NCI-H146 (cell line): ENCODE measurements at regions not wholly inside any gene's neighbourhood (a gene's known extent, or its start where the extent isn't known, plus 50 kb on each side); places are given as distances from the start of the nearest gene placed in this dataset.
A peak's percentile ranks its signal among the peaks of the same experiment; 100 is the strongest.
"Not testable (repeated sequence)": the region's sequence is repeated elsewhere in the genome, so short reads cannot be mapped to it uniquely, and the experiment has no call there.

Experiments
- DNase-seq: peaks from one replicate; lab custom pipeline; 2025; lab: John Stamatoyannopoulos, UW

GRCh38 chrX:94612140-94612539 is 938.1 kb downstream of the FAM133A start:
- no peak for DNase-seq

- DNase-seq, result no peak
Observed at GRCh38 chrX:94633237-94633636, 959.2 kb downstream of the FAM133A start.

GRCh38 chrX:94635003-94635402 is 961.0 kb downstream of the FAM133A start:
- no peak for DNase-seq

GRCh38 chrX:94645726-94646125 is 971.7 kb downstream of the FAM133A start:
- no peak for DNase-seq

GRCh38 chrX:94655180-94655579 is 981.2 kb downstream of the FAM133A start:
- DNase-seq, result no peak

GRCh38 chrX:94662689-94663088 is 988.7 kb downstream of the FAM133A start:
- DNase-seq, result peak; percentile 1

- peak; percentile 0 for DNase-seq
Observed at GRCh38 chrX:94676285-94676684, 1002.3 kb downstream of the FAM133A start.

GRCh38 chrX:94686071-94686470 is 1012.1 kb downstream of the FAM133A start:
- DNase-seq, result no peak

GRCh38 chrX:94695910-94696309 is 1021.9 kb downstream of the FAM133A start:
- peak; percentile 29 for DNase-seq

- not testable (repeated sequence) for DNase-seq
Observed at GRCh38 chrX:94704348-94705256, 1030.6 kb downstream of the FAM133A start.

GRCh38 chrX:94721386-94721785 is 1047.4 kb downstream of the FAM133A start:
- no peak for DNase-seq

- DNase-seq, result no peak
Observed at GRCh38 chrX:94722578-94722977, 1048.6 kb downstream of the FAM133A start.

GRCh38 chrX:94742772-94743171 is 1068.8 kb downstream of the FAM133A start:
- DNase-seq, result no peak

- no peak for DNase-seq
Observed at GRCh38 chrX:94743478-94743877, 1069.5 kb downstream of the FAM133A start.

GRCh38 chrX:94744786-94745185 is 1070.8 kb downstream of the FAM133A start:
- DNase-seq, result no peak

- DNase-seq, result no peak
Observed at GRCh38 chrX:94751611-94752010, 1077.6 kb downstream of the FAM133A start.

GRCh38 chrX:94752434-94753169 is 1078.6 kb downstream of the FAM133A start:
- DNase-seq, result no peak

- no peak for DNase-seq
Observed at GRCh38 chrX:94758130-94758529, 1084.1 kb downstream of the FAM133A start.

- DNase-seq, result no peak
Observed at GRCh38 chrX:94775640-94776039, 1101.6 kb downstream of the FAM133A start.

- DNase-seq, result no peak
Observed at GRCh38 chrX:94813541-94813940, 1139.5 kb downstream of the FAM133A start.

- DNase-seq, result no peak
Observed at GRCh38 chrX:94814216-94814615, 1140.2 kb downstream of the FAM133A start.

- DNase-seq, result no peak
Observed at GRCh38 chrX:94830717-94831116, 1156.7 kb downstream of the FAM133A start.

GRCh38 chrX:94831364-94831763 is 1157.4 kb downstream of the FAM133A start:
- DNase-seq, result peak; percentile 1
